ENCODE measurements at regions not wholly inside any gene's neighbourhood (a gene's known extent, or its start where the extent isn't known, plus 50 kb on each side); places are given as distances from the start of the nearest gene placed in this dataset.
"Not testable (repeated sequence)": the region's sequence is repeated elsewhere in the genome, so short reads cannot be mapped to it uniquely, and the experiment has no call there.

GRCh38 chr20:29093958-29094357, 2163.5 kb upstream of the DEFB115 start:
- TF ChIP-seq CTCF (IDR thresholded peaks at IDR 0.05; ENCODE audit: low read depth, low read length, poor library complexity, severe bottlenecking); EZH2phosphoT487 (IDR thresholded peaks at IDR 0.05; ENCODE audit: borderline replicate concordance, low read length): not testable (repeated sequence)
